CD4-positive, CD25-positive, alpha-beta regulatory T cell (primary cell): ENCODE measurements at regions not wholly inside any gene's neighbourhood (a gene's known extent, or its start where the extent isn't known, plus 50 kb on each side); places are given as distances from the start of the nearest gene placed in this dataset.

ENCODE experiments used
- ATAC-seq, 2 donors: fragments of 150-1000 bp; cut with Tn5 transposase; one replicate each; pipeline ENCODE4 v1.10.0; 2021; ENCODE audit warnings: low read depth in 2 of 2, moderate number of reproducible peaks in 2 of 2, moderate library complexity in 1 of 2
- DNase-seq, 3 donors: peaks; one replicate each; pipeline versions ENCODE4 v3.0.0 to v3.0.0-alpha.2; 2012 to 2022; ENCODE audit warnings: mixed read lengths in 1 of 3
- H3K27ac ChIP-seq: one replicate; pipeline ENCODE4 v1.7.0; 2013; ENCODE audit warnings: mild to moderate bottlenecking, low read length; ENCODE audit not compliant: insufficient read depth, poor library complexity, severe bottlenecking
- H3K27me3 ChIP-seq: one replicate; pipeline ENCODE4 v1.7.0; 2013; ENCODE audit warnings: low read length; ENCODE audit not compliant: control insufficient read depth, insufficient read depth
- H3K36me3 ChIP-seq: one replicate; pipeline ENCODE4 v1.7.0; 2013; ENCODE audit warnings: mild to moderate bottlenecking, low read length, moderate library complexity; ENCODE audit not compliant: control insufficient read depth, insufficient read depth
- H3K4me1 ChIP-seq: 2 replicates; pipeline ENCODE4 v1.7.0; 2013; ENCODE audit warnings: mild to moderate bottlenecking, low read length; ENCODE audit not compliant: insufficient read depth, control insufficient read depth, poor library complexity, severe bottlenecking
- H3K4me3 ChIP-seq: one replicate; pipeline ENCODE4 v1.7.0; 2013; ENCODE audit warnings: low read depth, mild to moderate bottlenecking, low read length, moderate library complexity
- H3K9me3 ChIP-seq, 2 experiments: 1 replicate in 1 of 2; 2 replicates in 1 of 2; pipeline ENCODE4 v1.7.0; 2013; ENCODE audit warnings: low read length in 2 of 2, mild to moderate bottlenecking in 1 of 2, moderate library complexity in 1 of 2; ENCODE audit not compliant: control insufficient read depth in 2 of 2
- H3K27ac Mint-ChIP-seq, 3 donors: one replicate each; pipeline ENCODE4 v1.8.0; 2020 to 2022; ENCODE audit warnings: mild to moderate bottlenecking in 3 of 3, mixed read lengths in 3 of 3, moderate library complexity in 2 of 3
- H3K27me3 Mint-ChIP-seq: one replicate; pipeline ENCODE4 v1.8.0; 2022; ENCODE audit warnings: mild to moderate bottlenecking, mixed read lengths
- H3K36me3 Mint-ChIP-seq: one replicate; pipeline ENCODE4 v1.8.0; 2020; ENCODE audit warnings: mixed read lengths
- H3K4me1 Mint-ChIP-seq, 4 donors: one replicate each; pipeline ENCODE4 v1.8.0; 2020 to 2022; ENCODE audit warnings: mixed read lengths in 4 of 4, mild to moderate bottlenecking in 1 of 4
- H3K4me3 Mint-ChIP-seq, 4 donors: one replicate each; pipeline ENCODE4 v1.8.0; 2020 to 2022; ENCODE audit warnings: mild to moderate bottlenecking in 4 of 4, mixed read lengths in 4 of 4, moderate library complexity in 3 of 4
- H3K9me3 Mint-ChIP-seq, 7 donors: one replicate each; pipeline ENCODE4 v1.8.0; 2020 to 2022; ENCODE audit warnings: mixed read lengths in 7 of 7, mild to moderate bottlenecking in 3 of 7, moderate library complexity in 2 of 7

GRCh38 chr3:148126956-148127355, 570.7 kb upstream of the AGTR1 start:
- H3K4me3 ChIP-seq = no peak overlapping the region
- Mint-ChIP-seq H3K9me3 (peaks cover 0 to 8% (median 0%) of the 10 kb centered on the region in 7 donors), H3K36me3 (no peaks in the 10 kb centered on the region), H3K4me1 (no peaks in the 10 kb centered on the region), H3K27me3 (no peaks in the 10 kb centered on the region), H3K27ac (no peak overlapping the region), H3K4me3 (no peak overlapping the region)
- H3K27ac ChIP-seq = no peak overlapping the region
- ATAC-seq (no peak), DNase-seq (no peak)
- no peaks in the 10 kb centered on the region for H3K9me3 ChIP-seq
- H3K36me3 ChIP-seq = no peaks in the 10 kb centered on the region
- H3K4me1 ChIP-seq = no peaks in the 10 kb centered on the region
- H3K27me3 ChIP-seq = no peaks in the 10 kb centered on the region

GRCh38 chr3:148128136-148128535, 569.6 kb upstream of the AGTR1 start:
- ATAC-seq (no peak), DNase-seq (no peak)
- H3K36me3 ChIP-seq = no peaks in the 10 kb centered on the region
- H3K4me3 ChIP-seq = no peak overlapping the region
- H3K9me3 ChIP-seq = no peaks in the 10 kb centered on the region
- no peak overlapping the region for H3K27ac ChIP-seq
- Mint-ChIP-seq H3K36me3 (no peaks in the 10 kb centered on the region), H3K27me3 (no peaks in the 10 kb centered on the region), H3K9me3 (peaks cover 0 to 8% (median 3%) of the 10 kb centered on the region in 7 donors), H3K4me1 (no peaks in the 10 kb centered on the region), H3K4me3 (no peak overlapping the region), H3K27ac (peak overlapping the region in 1 of 3 donors; percentile 78)
- no peaks in the 10 kb centered on the region for H3K27me3 ChIP-seq
- no peaks in the 10 kb centered on the region for H3K4me1 ChIP-seq

- H3K27ac ChIP-seq = no peak overlapping the region
- Mint-ChIP-seq H3K4me3 (no peak overlapping the region), H3K27ac (no peak overlapping the region), H3K36me3 (no peaks in the 10 kb centered on the region), H3K9me3 (peaks cover 0 to 14% (median 4%) of the 10 kb centered on the region in 7 donors), H3K27me3 (no peaks in the 10 kb centered on the region), H3K4me1 (no peaks in the 10 kb centered on the region)
- no peaks in the 10 kb centered on the region for H3K4me1 ChIP-seq
- no peak for DNase-seq
- no peaks in the 10 kb centered on the region for H3K36me3 ChIP-seq
- no peak overlapping the region for H3K4me3 ChIP-seq
- H3K27me3 ChIP-seq = no peaks in the 10 kb centered on the region
- H3K9me3 ChIP-seq = no peaks in the 10 kb centered on the region
- ATAC-seq = no peak
Observed at GRCh38 chr3:148131990-148132638, 565.6 kb upstream of the AGTR1 start.

GRCh38 chr3:148136816-148137215, 560.9 kb upstream of the AGTR1 start:
- Histone ChIP-seq H3K36me3 (no peaks in the 10 kb centered on the region), H3K4me3 (no peak overlapping the region), H3K27me3 (no peaks in the 10 kb centered on the region), H3K9me3 (no peaks in the 10 kb centered on the region), H3K27ac (no peak overlapping the region), H3K4me1 (no peaks in the 10 kb centered on the region)
- H3K4me3 Mint-ChIP-seq = no peak overlapping the region
- H3K27ac Mint-ChIP-seq = no peak overlapping the region
- ATAC-seq = no peak
- no peak for DNase-seq
- H3K4me1 Mint-ChIP-seq = no peaks in the 10 kb centered on the region
- H3K36me3 Mint-ChIP-seq = no peaks in the 10 kb centered on the region
- no peaks in the 10 kb centered on the region for H3K27me3 Mint-ChIP-seq
- H3K9me3 Mint-ChIP-seq = peaks cover 3 to 11% (median 5%) of the 10 kb centered on the region in 7 donors

- Histone ChIP-seq H3K27ac (no peak overlapping the region), H3K4me3 (no peak overlapping the region), H3K27me3 (no peaks in the 10 kb centered on the region), H3K9me3 (no peaks in the 10 kb centered on the region), H3K4me1 (no peaks in the 10 kb centered on the region), H3K36me3 (no peaks in the 10 kb centered on the region)
- DNase-seq (no peak), ATAC-seq (no peak)
- no peak overlapping the region for H3K4me3 Mint-ChIP-seq
- no peaks in the 10 kb centered on the region for H3K36me3 Mint-ChIP-seq
- no peak overlapping the region for H3K27ac Mint-ChIP-seq
- H3K4me1 Mint-ChIP-seq = no peaks in the 10 kb centered on the region
- peaks cover 0 to 8% (median 0%) of the 10 kb centered on the region in 7 donors for H3K9me3 Mint-ChIP-seq
- H3K27me3 Mint-ChIP-seq = peaks cover 4% of the 10 kb centered on the region
Observed at GRCh38 chr3:148146241-148146640, 551.5 kb upstream of the AGTR1 start.

GRCh38 chr3:148146947-148147826, 550.5 kb upstream of the AGTR1 start:
- Mint-ChIP-seq H3K4me3 (no peak overlapping the region), H3K9me3 (peaks cover 0 to 4% (median 0%) of the 10 kb centered on the region in 7 donors), H3K27me3 (peaks cover 4% of the 10 kb centered on the region), H3K27ac (no peak overlapping the region), H3K4me1 (no peaks in the 10 kb centered on the region), H3K36me3 (no peaks in the 10 kb centered on the region)
- no peaks in the 10 kb centered on the region for H3K4me1 ChIP-seq
- H3K4me3 ChIP-seq = no peak overlapping the region
- DNase-seq (no peak), ATAC-seq (no peak)
- no peaks in the 10 kb centered on the region for H3K27me3 ChIP-seq
- H3K9me3 ChIP-seq = no peaks in the 10 kb centered on the region
- H3K27ac ChIP-seq = no peak overlapping the region
- no peaks in the 10 kb centered on the region for H3K36me3 ChIP-seq

GRCh38 chr3:148147903-148148302, 549.8 kb upstream of the AGTR1 start:
- Mint-ChIP-seq H3K27ac (no peak overlapping the region), H3K27me3 (peaks cover 4% of the 10 kb centered on the region), H3K4me1 (no peaks in the 10 kb centered on the region), H3K4me3 (no peak overlapping the region), H3K9me3 (peaks cover 0 to 4% (median 0%) of the 10 kb centered on the region in 7 donors), H3K36me3 (no peaks in the 10 kb centered on the region)
- no peaks in the 10 kb centered on the region for H3K4me1 ChIP-seq
- no peak overlapping the region for H3K4me3 ChIP-seq
- no peak overlapping the region for H3K27ac ChIP-seq
- H3K36me3 ChIP-seq = no peaks in the 10 kb centered on the region
- ATAC-seq (no peak), DNase-seq (no peak)
- no peaks in the 10 kb centered on the region for H3K9me3 ChIP-seq
- no peaks in the 10 kb centered on the region for H3K27me3 ChIP-seq
